Stimulated activated CD4-positive, alpha-beta T cell treated with anti-CD3 and anti-CD28 coated beads, Interleukin-15, amount 100 ng/mL, for 1 hour (primary cell): ENCODE measurements at regions not wholly inside any gene's neighbourhood (a gene's known extent, or its start where the extent isn't known, plus 50 kb on each side); places are given as distances from the start of the nearest gene placed in this dataset.

Experiments used
- DNase-seq, 2 donors: peaks; one replicate each; pipeline ENCODE4 v3.0.0-alpha.2; 2020; ENCODE audit warnings: low read depth in 1 of 2, low spot score in 1 of 2

- DNase-seq: no peak
These were observed 183.6 kb upstream of the PMFBP1 start for GRCh38 chr16:72355561-72355960.

DNA sequence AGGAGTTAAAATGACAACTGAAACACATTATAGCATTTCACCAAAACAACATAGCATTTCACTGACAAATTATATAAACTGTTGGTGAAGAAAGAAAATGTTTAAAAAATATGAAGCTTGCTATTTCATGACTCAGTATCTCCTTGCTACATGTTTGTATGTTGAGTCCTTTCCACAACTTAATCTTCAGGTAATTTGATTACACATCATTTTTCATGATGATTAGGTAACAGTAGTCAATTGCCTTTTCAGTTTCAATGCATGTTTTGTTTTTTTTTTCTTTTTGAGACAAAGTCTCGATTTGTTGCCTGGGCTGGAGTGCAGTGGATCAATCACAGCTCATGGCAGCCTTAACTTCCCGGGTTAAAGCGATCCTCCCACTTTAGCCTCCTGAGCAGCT, 177.8 kb upstream of the PMFBP1 start:
- DNase-seq: no peak

GRCh38 chr16:72332926-72333325, 161.0 kb upstream of the PMFBP1 start:
- DNase-seq: no peak

DNA sequence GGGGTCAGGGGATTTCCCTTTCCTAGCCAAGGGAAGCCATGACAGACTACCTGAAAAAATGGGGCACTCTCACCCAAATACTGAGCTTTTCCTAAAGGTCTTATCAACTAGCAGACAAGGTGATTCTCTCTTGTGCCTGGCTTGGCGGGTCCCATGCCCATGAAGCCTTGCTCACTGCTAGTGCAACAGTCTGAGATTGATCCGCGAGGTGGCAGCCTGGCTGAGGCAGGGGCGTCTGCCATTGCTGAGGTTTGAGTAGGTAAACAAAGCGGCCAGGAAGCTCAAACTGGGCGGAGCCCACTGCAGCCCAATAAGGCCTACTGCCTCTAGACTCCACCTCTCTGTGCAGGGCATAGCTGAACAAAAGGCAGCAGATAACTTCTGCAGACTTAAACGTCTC, 152.6 kb upstream of the PMFBP1 start:
- no peak for DNase-seq

DNA sequence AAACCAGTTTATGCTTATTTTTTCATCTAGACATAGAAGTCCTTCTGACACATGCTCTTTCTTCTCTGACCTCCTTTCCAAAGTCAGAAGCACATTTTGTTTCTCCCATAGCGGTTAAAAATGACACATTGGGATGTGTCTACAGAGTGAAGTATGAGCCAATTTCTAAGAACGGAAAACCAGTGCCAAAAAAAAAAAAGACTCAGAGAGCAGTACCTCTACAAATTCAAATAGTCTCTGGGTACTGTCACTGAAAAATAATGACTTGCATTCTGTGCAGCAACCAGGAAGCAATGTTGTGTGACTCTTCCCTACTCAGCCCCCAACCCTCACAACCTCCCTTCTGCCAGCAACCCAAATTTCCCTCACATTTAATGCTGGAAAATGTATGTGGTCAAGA, 145.5 kb upstream of the PMFBP1 start:
- DNase-seq: no peak

- DNase-seq: no peak
These were observed 141.9 kb upstream of the PMFBP1 start for GRCh38 chr16:72313903-72314302.

DNA sequence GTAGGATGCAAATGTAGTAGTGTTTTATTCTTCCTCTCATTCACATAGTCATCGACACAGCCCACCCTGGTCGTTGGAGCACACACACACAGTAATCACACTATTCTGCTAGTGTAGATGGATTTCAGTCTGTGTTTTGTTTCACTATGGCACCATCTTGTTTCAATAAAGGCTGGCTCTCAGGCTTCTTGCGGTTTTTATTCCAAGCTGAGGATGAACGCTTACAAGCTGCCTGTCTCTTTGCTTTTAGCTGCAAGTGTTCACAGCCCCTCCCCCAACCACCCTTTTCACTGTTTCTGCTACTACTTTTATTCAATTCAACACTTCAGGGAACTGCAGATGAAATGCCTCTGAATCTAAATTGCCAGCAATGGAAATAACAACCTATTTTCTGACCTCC, 140.9 kb upstream of the PMFBP1 start:
- no peak for DNase-seq

- DNase-seq: no peak
These were observed 139.5 kb upstream of the PMFBP1 start for GRCh38 chr16:72311426-72311825.

GRCh38 chr16:72309001-72309400, 137.0 kb upstream of the PMFBP1 start:
- DNase-seq: no peak

DNA sequence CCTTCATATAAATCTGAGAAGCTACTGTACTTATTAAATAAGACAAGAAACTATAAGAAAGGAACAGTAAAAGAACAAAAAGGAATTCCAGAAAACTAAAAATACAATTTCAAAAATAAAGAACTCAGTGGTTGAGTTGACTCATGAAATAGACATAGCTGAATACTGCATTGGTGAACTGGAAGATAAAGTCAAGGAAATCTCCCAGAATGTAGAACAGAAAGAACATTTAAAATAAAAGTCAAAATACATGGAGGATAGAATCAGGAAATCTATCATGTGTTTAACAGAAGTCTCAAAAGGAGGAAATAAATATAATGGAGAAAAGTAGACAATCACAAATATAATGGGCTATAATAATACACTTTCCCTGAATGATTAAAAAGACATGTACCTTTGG, 136.4 kb upstream of the PMFBP1 start:
- no peak for DNase-seq

GRCh38 chr16:72302332-72302731, 130.4 kb upstream of the PMFBP1 start:
- no peak for DNase-seq

DNA sequence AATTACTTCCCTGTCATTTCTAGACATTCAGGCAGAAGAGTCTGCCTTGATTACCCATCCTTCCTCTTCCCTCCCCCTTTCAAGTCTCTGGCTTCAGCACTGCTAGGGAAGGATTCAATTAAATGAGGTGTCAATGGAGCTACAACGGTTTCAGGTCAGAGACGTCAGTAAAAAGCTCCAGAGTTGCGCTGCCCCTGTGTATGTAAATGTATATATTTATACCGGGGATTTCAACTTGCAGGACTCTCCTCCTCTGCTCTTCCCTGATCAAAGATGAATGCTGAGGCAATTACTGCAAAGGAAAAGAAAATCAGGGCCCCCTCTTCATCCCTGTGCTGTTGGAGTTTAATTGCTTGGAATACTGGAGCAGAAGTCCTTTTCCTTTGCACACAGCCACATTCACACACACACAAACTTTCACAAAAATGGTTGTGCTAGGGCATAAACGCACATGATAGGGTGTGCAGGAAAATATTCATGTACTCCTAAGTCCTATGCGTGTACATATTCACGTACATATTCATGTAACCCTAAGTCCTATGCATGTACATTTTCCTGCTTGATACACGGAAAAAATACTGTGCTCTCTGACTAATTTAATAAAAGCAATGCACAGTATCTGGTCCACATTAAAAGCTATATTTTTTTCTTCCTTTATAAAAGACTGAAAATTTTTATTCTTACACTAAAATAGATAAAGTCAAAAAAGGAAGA, 129.7 kb upstream of the PMFBP1 start:
- no peak for DNase-seq

DNA sequence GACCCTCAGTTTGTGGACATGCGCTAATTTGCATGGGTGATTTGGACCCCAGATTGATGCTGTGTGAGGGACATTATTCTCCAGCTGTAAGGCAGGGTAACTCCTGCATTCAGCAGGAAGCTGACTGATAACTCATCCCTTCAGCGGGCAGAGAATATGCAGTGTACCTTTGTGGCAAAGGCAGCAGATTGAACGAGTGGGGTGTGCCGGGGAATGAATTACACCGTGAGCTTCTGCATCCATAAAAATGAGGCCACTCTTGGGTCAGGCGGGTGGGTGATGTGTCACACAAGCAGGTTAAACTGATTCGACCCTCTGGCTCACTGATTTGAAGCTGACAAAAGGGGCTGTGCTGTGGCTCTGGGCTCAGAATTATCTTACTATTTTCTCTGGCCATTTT, 128.9 kb upstream of the PMFBP1 start:
- no peak for DNase-seq

- no peak for DNase-seq
These were observed 127.8 kb upstream of the PMFBP1 start for GRCh38 chr16:72299684-72300243.

- no peak for DNase-seq
These were observed 127.0 kb upstream of the PMFBP1 start for GRCh38 chr16:72298961-72299360.

GRCh38 chr16:72295914-72296313, 124.0 kb upstream of the PMFBP1 start:
- DNase-seq: no peak

DNA sequence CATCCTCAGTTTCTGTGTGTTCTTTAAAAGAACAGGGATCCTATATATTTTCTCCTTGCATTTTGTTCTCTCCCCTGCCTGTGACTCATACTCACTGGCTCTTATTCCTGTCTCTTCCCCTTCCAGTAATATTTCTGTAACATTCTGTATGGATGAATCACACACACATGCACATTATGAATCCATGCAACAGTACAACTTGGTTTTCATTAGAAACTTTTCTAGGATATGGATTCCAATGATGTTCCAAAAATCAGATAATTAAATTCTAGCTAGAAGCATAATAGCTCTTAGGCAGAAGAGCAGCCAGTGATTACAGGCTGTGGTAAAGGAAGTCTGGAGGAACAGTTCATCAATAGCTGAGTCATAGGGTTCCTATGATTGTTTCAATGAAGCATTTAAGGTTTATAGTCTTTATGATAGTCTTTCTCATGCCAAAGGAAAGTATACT, 119.6 kb upstream of the PMFBP1 start:
- DNase-seq: no peak

- no peak for DNase-seq
These were observed 119.2 kb upstream of the PMFBP1 start for GRCh38 chr16:72291121-72291520.

DNA sequence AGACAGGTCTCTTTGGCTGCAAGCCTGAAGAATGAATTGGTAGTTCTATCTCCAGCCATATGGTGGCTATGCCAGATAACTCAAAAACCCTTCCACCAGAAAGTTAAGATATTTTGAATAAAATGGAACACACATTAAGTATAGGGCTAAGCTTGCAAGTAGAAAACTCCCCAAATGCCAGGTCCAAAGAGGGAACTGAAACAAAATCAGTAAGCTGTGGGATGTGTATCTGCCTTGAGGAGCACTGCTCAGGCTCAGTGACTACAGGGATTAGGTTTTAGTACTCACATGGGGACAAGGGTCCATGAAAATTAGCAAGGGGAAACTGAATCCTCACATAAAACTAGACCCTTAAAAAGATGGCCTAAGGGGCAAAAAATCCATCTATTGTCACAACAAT, 115.7 kb upstream of the PMFBP1 start:
- no peak for DNase-seq

DNA sequence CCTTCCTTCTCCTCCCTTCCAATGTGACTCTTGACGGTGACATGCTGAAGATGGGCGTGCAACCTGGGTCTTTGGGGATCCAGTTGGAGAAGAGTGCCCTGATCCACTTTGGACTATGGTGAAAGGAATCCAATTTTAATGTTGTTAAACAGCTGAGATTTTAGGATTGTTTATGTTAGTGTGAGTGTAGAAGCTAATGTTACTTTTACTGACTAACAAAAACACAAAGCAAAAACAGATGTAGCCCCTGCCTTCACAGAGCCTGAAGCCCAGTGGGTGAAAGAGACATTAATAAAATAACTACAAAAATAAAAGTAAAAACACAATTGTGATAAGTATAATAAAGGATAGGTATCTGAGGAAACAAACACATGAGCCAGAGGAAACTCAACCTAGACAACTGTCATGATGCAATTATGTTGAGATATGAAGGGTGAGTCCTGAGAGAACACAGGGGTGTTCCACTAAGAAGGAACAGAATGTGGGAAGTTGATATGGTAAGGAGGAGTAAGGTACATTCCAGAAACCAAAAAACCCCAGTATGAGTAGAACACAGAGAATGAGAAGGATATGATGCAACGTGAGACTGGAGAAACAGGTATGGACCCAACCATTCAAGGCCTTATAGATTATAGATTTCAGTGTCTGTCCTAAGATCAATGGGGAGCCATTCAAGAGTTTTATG, 115.1 kb upstream of the PMFBP1 start:
- no peak for DNase-seq

GRCh38 chr16:72285728-72286127, 113.8 kb upstream of the PMFBP1 start:
- no peak for DNase-seq

DNA sequence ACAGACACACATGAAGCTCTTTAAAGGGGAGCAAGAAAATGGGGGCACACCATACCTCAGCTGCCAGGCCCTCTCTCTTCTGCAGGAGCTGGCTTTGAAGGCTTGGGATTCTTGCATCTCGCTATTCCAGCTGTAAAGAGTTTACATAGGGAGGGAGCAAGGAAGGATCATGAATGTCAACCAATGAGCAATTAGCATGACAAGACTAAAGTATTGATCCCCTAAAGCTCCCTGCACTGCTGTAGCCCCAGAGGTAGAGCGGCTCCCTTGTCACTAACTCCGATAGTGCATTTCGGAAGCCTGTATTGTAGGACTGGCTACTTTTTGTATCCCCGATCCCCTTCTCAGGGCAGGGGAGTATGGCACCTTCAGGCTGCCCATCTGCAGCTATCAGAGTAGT, 113.4 kb upstream of the PMFBP1 start:
- DNase-seq: no peak
